ENCODE measurements at regions not wholly inside any gene's neighbourhood (a gene's known extent, or its start where the extent isn't known, plus 50 kb on each side); places are given as distances from the start of the nearest gene placed in this dataset.
A peak's percentile ranks its signal among the peaks of the same experiment; 100 is the strongest.

DNA sequence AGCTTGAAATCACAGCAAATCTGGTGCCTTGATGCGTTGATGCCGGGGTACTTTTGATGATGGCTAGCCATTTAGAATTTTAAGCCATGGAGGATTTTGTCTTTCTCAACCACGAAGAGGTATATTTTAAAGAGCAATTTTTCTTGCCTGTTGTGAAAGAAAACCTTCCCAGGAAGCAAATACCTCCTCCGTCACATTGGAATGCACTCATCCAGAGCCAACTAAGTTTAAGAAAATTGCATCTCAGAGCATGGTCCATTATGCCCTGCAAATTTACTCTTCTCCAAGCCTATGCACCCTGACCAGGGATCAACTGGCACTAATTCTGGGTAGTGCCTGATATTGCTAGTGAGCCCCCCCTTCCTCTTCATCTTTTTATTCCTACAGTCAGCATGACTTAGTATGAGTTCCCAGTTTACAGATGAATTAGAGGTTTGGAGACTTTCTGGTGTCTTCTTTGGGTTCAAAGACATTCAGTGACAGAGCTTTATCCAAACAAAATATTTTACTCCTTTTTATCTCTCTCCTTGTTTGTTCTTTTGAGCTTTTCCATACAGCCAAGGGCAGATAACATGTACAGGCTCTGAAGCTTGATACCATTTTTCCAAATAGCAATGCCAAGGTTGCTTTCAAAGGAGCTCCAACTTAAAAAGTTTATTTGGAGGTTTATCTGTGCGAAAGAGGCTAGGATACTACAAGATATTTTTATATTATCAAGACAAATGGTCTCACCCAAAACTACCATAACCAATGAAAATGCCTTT, 56.6 kb upstream of the ANK3 start:
- no peak for FAIRE-seq

DNA sequence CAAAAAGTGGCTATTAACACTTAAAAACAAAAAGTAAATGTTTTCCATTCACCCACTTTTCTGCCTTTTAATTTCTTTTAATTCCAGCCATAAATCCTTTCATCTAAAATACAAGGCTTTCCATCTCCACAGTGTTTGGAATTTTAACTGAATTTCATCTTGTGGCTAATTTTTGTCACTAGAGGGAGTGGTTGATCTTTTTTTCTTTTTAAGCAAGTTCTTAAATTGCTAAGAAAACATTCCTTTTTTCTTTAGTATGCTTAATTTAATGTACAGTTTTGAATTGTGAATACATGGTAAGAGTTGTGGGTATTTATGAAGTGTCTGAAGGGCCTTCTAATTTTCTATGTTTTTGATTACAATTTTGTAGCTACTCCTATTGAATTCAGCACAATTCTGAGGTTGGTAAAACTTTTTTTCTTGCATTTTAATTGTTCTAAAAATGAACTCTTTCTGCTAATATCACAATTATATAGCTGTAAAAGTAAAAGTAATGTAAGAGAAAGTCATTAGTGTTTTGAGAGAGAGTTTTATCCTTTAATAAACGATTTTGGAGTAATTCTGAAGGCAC, 54.9 kb upstream of the ANK3 start:
- peak; percentile 98 for FAIRE-seq
- no peak for DNase-seq (ENCODE audit: low spot score in 2 of 2)

More for the DNA sequence above, 56.6 kb upstream of the ANK3 start:
- no peak for DNase-seq (ENCODE audit: low spot score in 2 of 2)

- DNase-seq (ENCODE audit: low spot score in 2 of 2): no peak
- no peak for FAIRE-seq
Measured at GRCh38 chr10:60443346-60443745, 53.7 kb upstream of the ANK3 start.

GRCh38 chr10:60441515-60441914, 51.8 kb upstream of the ANK3 start:
- FAIRE-seq: peak; percentile 45

DNA sequence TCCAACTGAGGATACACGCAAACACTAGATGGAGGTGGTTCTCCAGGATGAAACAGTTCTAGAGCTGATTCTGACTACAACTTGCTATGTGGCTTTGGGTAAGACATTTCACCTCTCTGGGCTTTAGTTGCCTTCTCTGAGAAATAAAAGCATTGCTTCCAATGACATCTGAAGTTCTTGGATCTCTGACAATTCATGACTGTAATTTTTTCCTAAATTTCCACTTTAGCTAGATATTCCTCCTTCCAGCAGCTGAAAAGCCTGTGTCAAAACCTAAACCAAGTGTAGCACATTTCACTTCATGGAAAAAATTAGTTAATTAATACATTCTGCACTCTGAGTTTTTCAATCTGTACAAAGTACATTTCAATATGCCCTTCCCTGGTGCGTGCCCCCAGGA, 50.0 kb upstream of the ANK3 start:
- no peak for FAIRE-seq
- DNase-seq (ENCODE audit: low spot score in 2 of 2): no peak

More at GRCh38 chr10:60441515-60441914, 51.8 kb upstream of the ANK3 start:
- DNase-seq (ENCODE audit: low spot score in 2 of 2): no peak

Measured in frontal cortex (tissue), 3 donors.